Neutrophil (primary cell): ENCODE measurements at regions not wholly inside any gene's neighbourhood (a gene's known extent, or its start where the extent isn't known, plus 50 kb on each side); places are given as distances from the start of the nearest gene placed in this dataset.

ENCODE experiments used
- H3K27ac ChIP-seq: fragments of 200-600 bp; sonication (generic); 2 replicates; pipeline ENCODE4 v1.5.1; 2016; ENCODE audit warnings: mild to moderate bottlenecking, moderate library complexity
- H3K27me3 ChIP-seq: fragments of 200-600 bp; sonication (generic); 2 replicates; pipeline ENCODE4 v1.6.0; 2016; ENCODE audit warnings: mild to moderate bottlenecking
- H3K36me3 ChIP-seq: fragments of 200-600 bp; sonication (generic); 2 replicates; pipeline ENCODE4 v1.5.1; 2017
- H3K4me1 ChIP-seq, 2 experiments: fragments of 200-600 bp in 1 of 2; sonication (generic) in 1 of 2; 1 replicate in 1 of 2; 2 replicates in 1 of 2; pipeline versions ENCODE4 v1.5.1 to v1.6.1; 2013 to 2016; ENCODE audit warnings: low read depth in 1 of 2, low read length in 1 of 2, mild to moderate bottlenecking in 1 of 2, moderate library complexity in 1 of 2; ENCODE audit not compliant: control insufficient read depth in 1 of 2, insufficient read depth in 1 of 2
- H3K4me3 ChIP-seq, 2 experiments: fragments of 200-600 bp in 1 of 2; sonication (generic) in 1 of 2; 1 replicate in 1 of 2; 2 replicates in 1 of 2; pipeline ENCODE4 v1.5.1; 2013 to 2016; ENCODE audit warnings: low read depth in 1 of 2, low read length in 1 of 2, mild to moderate bottlenecking in 1 of 2, moderate library complexity in 1 of 2
- H3K9me3 ChIP-seq: fragments of 200-600 bp; sonication (generic); 2 replicates; pipeline ENCODE4 v1.5.1; 2016
- CTCF ChIP-seq: fragments of 200-600 bp; sonication (generic); IDR thresholded peaks from 2 replicates; pipeline ENCODE4 v1.5.1; 2016; ENCODE audit warnings: antibody characterized with exemption

GRCh38 chr15:39304931-39305728 lies 275.7 kb upstream of the THBS1 start:
- no peaks in the 10 kb centered on the region for H3K9me3 ChIP-seq
- H3K4me1 ChIP-seq: no peaks in the 10 kb centered on the region
- H3K27ac ChIP-seq: no peak overlapping the region
- no peak for TF ChIP-seq CTCF
- peaks cover 64% of the 10 kb centered on the region for H3K27me3 ChIP-seq
- H3K36me3 ChIP-seq: no peaks in the 10 kb centered on the region
- no peak overlapping the region for H3K4me3 ChIP-seq

- Histone ChIP-seq H3K27me3 (peaks cover 11% of the 10 kb centered on the region), H3K9me3 (no peaks in the 10 kb centered on the region), H3K36me3 (no peaks in the 10 kb centered on the region), H3K27ac (no peak overlapping the region), H3K4me1 (peaks cover 12 to 13% of the 10 kb centered on the region in 2 experiments), H3K4me3 (no peak overlapping the region)
- TF ChIP-seq CTCF: no peak
These were observed 270.2 kb upstream of the THBS1 start for GRCh38 chr15:39310633-39311032.

GRCh38 chr15:39312984-39313383 lies 267.9 kb upstream of the THBS1 start:
- Histone ChIP-seq H3K4me3 (no peak overlapping the region), H3K9me3 (no peaks in the 10 kb centered on the region), H3K4me1 (peaks cover 18 to 23% of the 10 kb centered on the region in 2 experiments), H3K27me3 (no peaks in the 10 kb centered on the region), H3K36me3 (no peaks in the 10 kb centered on the region), H3K27ac (peak overlapping the region; percentile 43)
- TF ChIP-seq CTCF: no peak

GRCh38 chr15:39313467-39313866 lies 267.4 kb upstream of the THBS1 start:
- Histone ChIP-seq H3K27ac (peak overlapping the region; percentile 43), H3K4me3 (no peak overlapping the region), H3K27me3 (no peaks in the 10 kb centered on the region), H3K9me3 (no peaks in the 10 kb centered on the region), H3K4me1 (peaks cover 18 to 23% of the 10 kb centered on the region in 2 experiments), H3K36me3 (no peaks in the 10 kb centered on the region)
- no peak for TF ChIP-seq CTCF

GRCh38 chr15:39313881-39314280 lies 267.0 kb upstream of the THBS1 start:
- no peaks in the 10 kb centered on the region for H3K27me3 ChIP-seq
- no peak overlapping the region for H3K27ac ChIP-seq
- no peaks in the 10 kb centered on the region for H3K36me3 ChIP-seq
- H3K4me3 ChIP-seq: no peak overlapping the region
- H3K9me3 ChIP-seq: no peaks in the 10 kb centered on the region
- peaks cover 18 to 23% of the 10 kb centered on the region in 2 experiments for H3K4me1 ChIP-seq
- TF ChIP-seq CTCF: no peak
